ENCODE measurements at regions not wholly inside any gene's neighbourhood (a gene's known extent, or its start where the extent isn't known, plus 50 kb on each side); places are given as distances from the start of the nearest gene placed in this dataset.

GRCh38 chr9:108083160-108083750 is 593.7 kb upstream of the KLF4 start:
- H2AFZ ChIP-seq (ENCODE audit: low read depth, low read length) = no peak overlapping the region
- CTCF ChIA-PET = no interaction called here
- TF ChIP-seq POLR2AphosphoS5 (IDR thresholded peaks at IDR 0.05; ENCODE audit: insufficient read depth, low read depth, low read length) = no peak
- TF ChIP-seq MAX (IDR thresholded peaks at IDR 0.05; ENCODE audit: insufficient read depth, insufficient read length) = no peak
- no peak for TF ChIP-seq GATA2 (IDR thresholded peaks at IDR 0.05; ENCODE audit: insufficient read depth, insufficient read length, low read depth, low read length)
- TF ChIP-seq FOS (IDR thresholded peaks at IDR 0.05; ENCODE audit: borderline replicate concordance, insufficient read depth, low read length) = no peak
- TF ChIP-seq EZH2 (IDR thresholded peaks at IDR 0.05; ENCODE audit: borderline replicate concordance, low read depth, low read length, severe bottlenecking) = no peak
- no peak for TF ChIP-seq POLR2A (IDR thresholded peaks at IDR 0.05; ENCODE audit: low read depth, low read length)
- TF ChIP-seq, protein P1, sequence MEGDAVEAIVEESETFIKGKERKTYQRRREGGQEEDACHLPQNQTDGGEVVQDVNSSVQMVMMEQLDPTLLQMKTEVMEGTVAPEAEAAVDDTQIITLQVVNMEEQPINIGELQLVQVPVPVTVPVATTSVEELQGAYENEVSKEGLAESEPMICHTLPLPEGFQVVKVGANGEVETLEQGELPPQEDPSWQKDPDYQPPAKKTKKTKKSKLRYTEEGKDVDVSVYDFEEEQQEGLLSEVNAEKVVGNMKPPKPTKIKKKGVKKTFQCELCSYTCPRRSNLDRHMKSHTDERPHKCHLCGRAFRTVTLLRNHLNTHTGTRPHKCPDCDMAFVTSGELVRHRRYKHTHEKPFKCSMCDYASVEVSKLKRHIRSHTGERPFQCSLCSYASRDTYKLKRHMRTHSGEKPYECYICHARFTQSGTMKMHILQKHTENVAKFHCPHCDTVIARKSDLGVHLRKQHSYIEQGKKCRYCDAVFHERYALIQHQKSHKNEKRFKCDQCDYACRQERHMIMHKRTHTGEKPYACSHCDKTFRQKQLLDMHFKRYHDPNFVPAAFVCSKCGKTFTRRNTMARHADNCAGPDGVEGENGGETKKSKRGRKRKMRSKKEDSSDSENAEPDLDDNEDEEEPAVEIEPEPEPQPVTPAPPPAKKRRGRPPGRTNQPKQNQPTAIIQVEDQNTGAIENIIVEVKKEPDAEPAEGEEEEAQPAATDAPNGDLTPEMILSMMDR (IDR thresholded peaks at IDR 0.05; ENCODE audit: extremely low read depth in 1 of 2, insufficient read depth in 1 of 2, low read depth in 1 of 2, low read length in 2 of 2) = no peak
- no peak for TF ChIP-seq JUN (IDR thresholded peaks at IDR 0.05; ENCODE audit: borderline replicate concordance, insufficient read depth, insufficient read length, low read depth)
- TF ChIP-seq MYC (IDR thresholded peaks at IDR 0.05; ENCODE audit: low read depth, low read length) = no peak

More at GRCh38 chr9:108083160-108083750, 593.7 kb upstream of the KLF4 start:
- Histone ChIP-seq H3K36me3 (ENCODE audit: control insufficient read depth in 2 of 2, extremely low read depth in 1 of 2, insufficient read depth in 2 of 2, low read length in 2 of 2) (no peaks in the 10 kb centered on the region), H3K27ac (ENCODE audit: insufficient read depth, low read depth, low read length) (no peak overlapping the region), H3K79me2 (ENCODE audit: control insufficient read depth, insufficient read depth, low read length) (no peaks in the 10 kb centered on the region), H4K20me1 (replicated peaks; ENCODE audit: control insufficient read depth, extremely low read depth, insufficient read depth, low read length) (no peaks in the 10 kb centered on the region), H3K9me3 (replicated peaks; ENCODE audit: control insufficient read depth, insufficient read depth, low read length) (no peaks in the 10 kb centered on the region), H3K27me3 (ENCODE audit: control insufficient read depth in 2 of 2, insufficient read depth in 2 of 2, low read length in 2 of 2) (no peaks in the 10 kb centered on the region), H3K9ac (replicated peaks; ENCODE audit: extremely low read depth, insufficient read depth, low read length) (no peak overlapping the region), H3K9me1 (replicated peaks; ENCODE audit: control insufficient read depth, extremely low read depth, insufficient read depth, low read length) (no peaks in the 10 kb centered on the region), H3K4me1 (ENCODE audit: control insufficient read depth, extremely low read depth, insufficient read depth, low read length) (no peaks in the 10 kb centered on the region), H3K4me3 (replicated peaks in 1 of 3; ENCODE audit: insufficient read depth in 1 of 3, low read depth in 1 of 3, low read length in 3 of 3) (no peak overlapping the region), H3K4me2 (ENCODE audit: insufficient read depth, low read length) (no peak overlapping the region)
- POLR2A ChIA-PET = no interaction called here
- dilution Hi-C loops (cut with MboI; ENCODE audit: extremely low pct_ligation_motif_present, low sequenced_read_pairs) = loop anchor here (10.0 kb wide), 1 partner anchor 158 kb away; no protein-coding TSS in a partner anchor
- BruUV-seq (replicated peaks) = no TSS peak
- intact Hi-C loops (cut with micrococcal nuclease) = no loop called here
- no peak for FAIRE-seq
- no peak for DNase-seq (ENCODE audit: low read depth, low spot score)

Data from endothelial cell of umbilical vein (primary cell).